ENCODE measurements at regions not wholly inside any gene's neighbourhood (a gene's known extent, or its start where the extent isn't known, plus 50 kb on each side); places are given as distances from the start of the nearest gene placed in this dataset.

GRCh38 chr2:138950486-138950885 lies 170.3 kb upstream of the NXPH2 start:
- TF ChIP-seq HDGF (IDR thresholded peaks at IDR 0.05; ENCODE audit: borderline replicate concordance) (no peak), CTBP1 (IDR thresholded peaks at IDR 0.05; ENCODE audit: borderline replicate concordance) (no peak), ARNT (IDR thresholded peaks at IDR 0.05) (no peak), TARDBP (IDR thresholded peaks at IDR 0.05) (no peak), FOXA1 (IDR thresholded peaks at IDR 0.05) (no peak), PKNOX1 (IDR thresholded peaks at IDR 0.05) (no peak), FOXK2 (IDR thresholded peaks at IDR 0.05) (no peak), L3MBTL2 (conservative IDR thresholded peaks at IDR 0.05) (no peak), ELF4 (IDR thresholded peaks at IDR 0.05) (no peak)
